Vagina (tissue), 2 donors: ENCODE measurements at regions not wholly inside any gene's neighbourhood (a gene's known extent, or its start where the extent isn't known, plus 50 kb on each side); places are given as distances from the start of the nearest gene placed in this dataset. TPM values are rescaled to one million over a fixed set of nuclear protein-coding genes. Genes with fewer than 3 reads are reported as not detected.

Experiments used
- DNase-seq, 2 donors: peaks; one replicate each; pipeline ENCODE4 v3.0.0-alpha.2; 2017; ENCODE audit errors: extremely low spot score in 2 of 2
- H3K27ac ChIP-seq: fragments of 200-600 bp; sonication (generic); one replicate; pipeline ENCODE4 v1.5.1; 2019
- H3K27me3 ChIP-seq: fragments of 200-600 bp; sonication (generic); one replicate; pipeline ENCODE4 v1.5.1; 2019
- H3K36me3 ChIP-seq, 2 donors: fragments of 200-600 bp; sonication (generic); one replicate each; pipeline ENCODE4 v1.5.1; 2017 to 2019
- H3K4me1 ChIP-seq: fragments of 200-600 bp; sonication (generic); one replicate; pipeline ENCODE4 v1.5.1; 2019
- H3K4me3 ChIP-seq, 2 donors: fragments of 200-600 bp; sonication (generic); 1 replicate in 1 of 2; 2 replicates in 1 of 2; pipeline ENCODE4 v1.5.1; 2016 to 2019
- H3K9me3 ChIP-seq: fragments of 200-600 bp; sonication (generic); one replicate; pipeline ENCODE4 v1.5.1; 2019
- CTCF ChIP-seq, 3 experiments: fragments of 450-650 bp in 2 of 3; fragments of 200-600 bp in 1 of 3; sonication (generic) in 1 of 3; IDR thresholded peaks; one replicate each; pipeline ENCODE4 v1.5.1; 2017 to 2019; ENCODE audit warnings: antibody characterized with exemption in 3 of 3, mild to moderate bottlenecking in 2 of 3, moderate library complexity in 2 of 3
- POLR2A ChIP-seq, 2 donors: fragments of 450-650 bp; IDR thresholded peaks; one replicate each; pipeline ENCODE4 v1.6.1; 2017; ENCODE audit warnings: antibody characterized with exemption in 2 of 2, mild to moderate bottlenecking in 2 of 2, moderate library complexity in 2 of 2
- POLR2AphosphoS5 ChIP-seq, 2 donors: sonication (generic); formaldehyde crosslinking; IDR thresholded peaks; one replicate each; pipeline ENCODE4 v1.9.0; 2017; ENCODE audit warnings: antibody characterized with exemption in 2 of 2, mild to moderate bottlenecking in 2 of 2, low read depth in 1 of 2; ENCODE audit not compliant: insufficient read depth in 1 of 2
- intact Hi-C: fragments of 100-400 bp; cut with DNase I; formaldehyde crosslinking; loops from one replicate; pipeline ENCODE4 v1.15.1; 2023
- small RNA-seq: library from RNA; depleted of rRNA; stranded (forward); fragments of <200 nt; gene quantifications from one replicate; pipeline ENCODE3, GENCODE V24; 2016

- Histone ChIP-seq H3K4me1 (peaks cover 5% of the 10 kb centered on the region), H3K27ac (no peak overlapping the region), H3K9me3 (no peaks in the 10 kb centered on the region), H3K36me3 (no peaks in the 10 kb centered on the region), H3K27me3 (no peaks in the 10 kb centered on the region), H3K4me3 (no peak overlapping the region)
- TF ChIP-seq POLR2A (IDR thresholded peaks at IDR 0.05) (no peak), POLR2AphosphoS5 (IDR thresholded peaks at IDR 0.05; ENCODE audit: insufficient read depth in 1 of 2, low read depth in 1 of 2) (no peak), CTCF (IDR thresholded peaks at IDR 0.05) (no peak)
- intact Hi-C loops: no loop called here
- no peak for DNase-seq
Observed at GRCh38 chr5:81805086-81805485, 54.2 kb upstream of the SSBP2 start.

- no peak overlapping the region for H3K4me3 ChIP-seq
- H3K9me3 ChIP-seq: no peaks in the 10 kb centered on the region
- no peak for TF ChIP-seq POLR2A (IDR thresholded peaks at IDR 0.05)
- TF ChIP-seq CTCF (IDR thresholded peaks at IDR 0.05): no peak
- no peak for TF ChIP-seq POLR2AphosphoS5 (IDR thresholded peaks at IDR 0.05; ENCODE audit: insufficient read depth in 1 of 2, low read depth in 1 of 2)
- H3K27me3 ChIP-seq: no peaks in the 10 kb centered on the region
- peaks cover 5% of the 10 kb centered on the region for H3K4me1 ChIP-seq
- DNase-seq: no peak
- intact Hi-C loops: no loop called here
- H3K27ac ChIP-seq: no peak overlapping the region
- H3K36me3 ChIP-seq: no peaks in the 10 kb centered on the region
Observed at GRCh38 chr5:81803812-81804211, 52.9 kb upstream of the SSBP2 start.

GRCh38 chr5:81802625-81803024 lies 51.7 kb upstream of the SSBP2 start:
- intact Hi-C loops: no loop called here
- H3K27me3 ChIP-seq: no peaks in the 10 kb centered on the region
- no peak overlapping the region for H3K4me3 ChIP-seq
- no peak overlapping the region for H3K27ac ChIP-seq
- no peak for DNase-seq
- H3K36me3 ChIP-seq: no peaks in the 10 kb centered on the region
- peaks cover 5% of the 10 kb centered on the region for H3K4me1 ChIP-seq
- H3K9me3 ChIP-seq: no peaks in the 10 kb centered on the region
- no peak for TF ChIP-seq POLR2AphosphoS5 (IDR thresholded peaks at IDR 0.05; ENCODE audit: insufficient read depth in 1 of 2, low read depth in 1 of 2)
- TF ChIP-seq CTCF (IDR thresholded peaks at IDR 0.05): no peak
- no peak for TF ChIP-seq POLR2A (IDR thresholded peaks at IDR 0.05)

- no peak overlapping the region for H3K27ac ChIP-seq
- no peak overlapping the region for H3K4me3 ChIP-seq
- no peaks in the 10 kb centered on the region for H3K27me3 ChIP-seq
- H3K36me3 ChIP-seq: no peaks in the 10 kb centered on the region
- DNase-seq: no peak
- intact Hi-C loops: no loop called here
- peaks cover 5% of the 10 kb centered on the region for H3K4me1 ChIP-seq
- no peak for TF ChIP-seq CTCF (IDR thresholded peaks at IDR 0.05)
- no peak for TF ChIP-seq POLR2A (IDR thresholded peaks at IDR 0.05)
- no peak for TF ChIP-seq POLR2AphosphoS5 (IDR thresholded peaks at IDR 0.05; ENCODE audit: insufficient read depth in 1 of 2, low read depth in 1 of 2)
- H3K9me3 ChIP-seq: no peaks in the 10 kb centered on the region
Observed at GRCh38 chr5:81802020-81802419, 51.1 kb upstream of the SSBP2 start.

GRCh38 chr5:81800797-81801196 lies 49.9 kb upstream of the SSBP2 start:
- DNase-seq: no peak
- intact Hi-C loops: no loop called here
- Histone ChIP-seq H3K27me3 (no peaks in the 10 kb centered on the region), H3K4me1 (peaks cover 5% of the 10 kb centered on the region), H3K4me3 (no peak overlapping the region), H3K27ac (no peak overlapping the region), H3K9me3 (no peaks in the 10 kb centered on the region), H3K36me3 (no peaks in the 10 kb centered on the region)
- no peak for TF ChIP-seq POLR2A (IDR thresholded peaks at IDR 0.05)
- no peak for TF ChIP-seq CTCF (IDR thresholded peaks at IDR 0.05)
- no peak for TF ChIP-seq POLR2AphosphoS5 (IDR thresholded peaks at IDR 0.05; ENCODE audit: insufficient read depth in 1 of 2, low read depth in 1 of 2)

Small RNAs in the stretch of these regions (small RNA-seq; reads per million reads assigned to genes)
- not detected for gene SEM1P1
